Left lobe of liver (tissue), 2 donors: ENCODE measurements at regions not wholly inside any gene's neighbourhood (a gene's known extent, or its start where the extent isn't known, plus 50 kb on each side); places are given as distances from the start of the nearest gene placed in this dataset.
"Not testable (repeated sequence)": the region's sequence is repeated elsewhere in the genome, so short reads cannot be mapped to it uniquely, and the experiment has no call there.

Source experiments
- ATAC-seq: fragments of 200-7000 bp; cut with Tn5 transposase; one replicate; pipeline ENCODE4 v1.9.1; 2020; ENCODE audit warnings: mild to moderate bottlenecking, moderate library complexity
- DNase-seq: peaks from one replicate; pipeline ENCODE4 v3.0.0-alpha.2; 2020; ENCODE audit warnings: low spot score
- donor health status: DM: no; HTN: no; CAD: no; lungs with moderate emphysema.
- donor health status: DM: no; HTN: yes; CAD: no.

DNA sequence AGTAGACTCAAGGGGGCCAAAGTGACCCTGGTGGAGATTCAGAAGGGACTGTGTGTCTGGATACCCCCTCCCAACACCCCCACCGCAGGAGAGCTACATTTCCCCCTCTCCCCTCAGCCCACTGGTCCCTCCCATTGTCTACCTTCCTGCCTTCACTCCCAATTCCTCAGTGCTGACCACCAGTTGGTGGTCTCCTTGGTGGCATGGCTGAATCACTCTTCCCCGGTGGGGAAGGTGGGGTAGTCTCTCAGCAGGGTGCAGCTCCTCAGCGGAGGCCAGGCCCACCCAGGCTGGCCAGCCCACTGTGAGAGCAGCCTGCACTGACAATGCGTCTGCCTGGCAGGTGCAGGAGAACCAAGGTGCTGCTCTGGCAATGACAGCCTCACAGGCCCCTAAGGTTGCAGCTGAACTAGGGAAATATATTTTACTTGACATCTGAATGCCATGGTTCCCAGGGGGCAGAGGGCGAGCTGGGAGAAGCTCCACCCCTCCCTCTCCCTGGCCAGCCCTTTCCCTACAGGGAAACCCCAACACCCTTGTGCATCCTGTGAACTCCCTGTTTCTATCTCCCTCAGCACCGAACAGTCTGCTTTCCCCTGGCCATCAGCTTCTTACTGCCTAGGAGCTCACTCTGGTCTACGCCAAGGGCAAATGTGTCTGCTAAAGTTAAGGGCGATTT lies 62.6 kb upstream of the PAX8 start:
- ATAC-seq (no peak), DNase-seq (no peak)

DNA sequence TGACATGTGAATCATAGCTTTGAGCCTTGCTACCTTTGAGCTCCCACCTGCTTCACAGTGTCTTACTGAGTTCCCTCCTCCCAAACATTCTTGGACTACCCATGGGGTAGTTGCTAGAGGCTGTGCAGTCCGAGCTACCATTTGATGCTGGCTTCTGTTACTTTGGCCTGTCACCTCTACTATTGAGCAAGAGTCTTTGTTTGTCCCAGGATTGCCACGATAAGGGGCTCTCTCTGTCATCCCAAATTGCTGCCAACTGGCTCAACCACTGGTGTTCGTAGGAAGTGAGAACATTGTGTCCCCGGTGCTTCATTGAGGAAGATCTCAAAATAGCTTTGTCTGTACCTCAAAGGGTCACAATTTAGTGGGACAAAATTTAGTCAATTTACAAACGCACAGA lies 59.1 kb upstream of the PAX8 start:
- peak; percentile 89 for ATAC-seq
- DNase-seq: peak; percentile 92

- peak; percentile 43 for ATAC-seq
- DNase-seq: not testable (repeated sequence)
These were observed 57.3 kb upstream of the PAX8 start for GRCh38 chr2:113336040-113336439.

GRCh38 chr2:113334147-113334546 lies 55.4 kb upstream of the PAX8 start:
- no peak for DNase-seq
- ATAC-seq: no peak

- not testable (repeated sequence) for DNase-seq, ATAC-seq
These were observed 55.0 kb upstream of the PAX8 start for GRCh38 chr2:113333735-113334134.

DNA sequence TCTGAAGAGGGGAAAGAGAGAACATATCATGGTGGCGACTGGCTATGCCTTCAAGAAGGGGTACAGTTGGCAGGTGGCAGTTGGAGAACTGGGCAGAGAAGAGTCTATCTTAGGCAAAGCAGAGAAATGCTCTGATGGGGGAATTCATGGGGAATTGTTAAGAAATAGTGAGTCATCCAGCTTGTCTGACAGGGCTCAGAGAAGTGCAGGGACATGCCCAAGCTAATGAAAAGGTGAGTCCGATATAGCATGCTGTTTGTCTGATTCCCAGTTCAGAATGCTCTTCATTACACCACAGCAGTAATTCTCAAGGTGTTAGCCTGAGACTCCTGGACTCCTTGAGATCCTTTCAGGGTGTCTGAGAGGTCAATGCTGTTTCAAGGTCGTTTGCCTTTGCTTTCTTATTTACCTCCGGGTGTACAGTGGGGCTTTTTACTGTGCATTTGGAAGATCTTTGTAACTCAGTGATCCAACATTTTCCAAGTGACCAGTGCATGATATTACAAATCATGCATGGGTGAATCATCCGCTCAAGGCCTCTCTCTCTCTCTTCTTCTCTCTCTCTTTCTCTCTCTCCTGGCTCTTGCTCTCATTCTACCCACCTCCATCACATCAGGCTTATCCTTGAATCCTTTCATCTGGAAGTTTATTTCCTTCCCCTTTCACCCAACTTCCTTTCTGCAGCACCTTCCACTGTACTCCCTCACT lies 51.5 kb upstream of the PAX8 start:
- ATAC-seq, DNase-seq: not testable (repeated sequence)

DNA sequence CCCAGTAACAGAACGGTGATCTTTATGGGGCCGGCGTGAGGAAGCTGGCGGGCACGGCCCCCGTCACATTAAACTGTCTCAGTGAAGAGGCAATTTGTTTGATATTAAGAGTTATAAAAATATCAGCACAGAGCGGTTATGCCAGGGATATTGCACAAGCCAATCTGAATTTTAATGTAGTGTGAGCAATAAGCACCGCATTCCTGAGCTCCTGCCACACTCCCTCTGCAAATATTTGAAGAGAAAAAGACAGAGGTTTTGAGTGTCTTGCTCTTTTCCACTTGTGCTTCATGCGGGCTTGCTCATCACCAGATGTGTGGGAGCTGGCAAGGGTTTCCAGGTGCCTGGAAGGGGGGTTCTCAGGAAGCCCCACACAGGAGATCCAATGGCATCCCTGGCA lies 50.3 kb upstream of the PAX8 start:
- not testable (repeated sequence) for ATAC-seq, DNase-seq

GRCh38 chr2:113328572-113328971 lies 49.9 kb upstream of the PAX8 start:
- not testable (repeated sequence) for DNase-seq, ATAC-seq
